MM.1S (cell line): ENCODE measurements at regions not wholly inside any gene's neighbourhood (a gene's known extent, or its start where the extent isn't known, plus 50 kb on each side); places are given as distances from the start of the nearest gene placed in this dataset.

Experiments
- DNase-seq: peaks from one replicate; pipeline ENCODE4 v3.0.0-alpha.2; 2015
- H2AFZ ChIP-seq: fragments of 300-600 bp; sonication (generic); 2 replicates; pipeline ENCODE4 v1.6.0; 2016; ENCODE audit warnings: antibody characterized with exemption, low read length
- H3F3A ChIP-seq: fragments of 300-600 bp; sonication (generic); 2 replicates; pipeline ENCODE4 v1.6.1; 2016; ENCODE audit warnings: mild to moderate bottlenecking, antibody characterized with exemption, low read length, moderate library complexity, mixed read lengths; ENCODE audit not compliant: insufficient read depth
- H3K27ac ChIP-seq: fragments of 300-600 bp; sonication (generic); 2 replicates; pipeline ENCODE4 v1.5.1; 2016; ENCODE audit warnings: mild to moderate bottlenecking, low read length
- H3K27me3 ChIP-seq: fragments of 300-600 bp; sonication (generic); replicated peaks from 2 replicates; pipeline ENCODE4 v1.6.0; 2016; ENCODE audit warnings: low read length; ENCODE audit not compliant: insufficient read depth
- H3K36me3 ChIP-seq: fragments of 300-600 bp; sonication (generic); replicated peaks from 2 replicates; pipeline ENCODE4 v1.6.1; 2016; ENCODE audit warnings: mild to moderate bottlenecking, low read length, mixed read lengths; ENCODE audit not compliant: insufficient read depth
- H3K4me1 ChIP-seq: fragments of 300-600 bp; sonication (generic); 2 replicates; pipeline ENCODE4 v1.6.1; 2016; ENCODE audit warnings: low read length, mixed read lengths
- H3K4me2 ChIP-seq: fragments of 300-600 bp; sonication (generic); 2 replicates; pipeline ENCODE4 v1.6.0; 2016; ENCODE audit warnings: low read depth, low read length
- H3K4me3 ChIP-seq: fragments of 300-600 bp; sonication (generic); 2 replicates; pipeline ENCODE4 v1.5.1; 2016; ENCODE audit warnings: low read length, mixed read lengths
- H3K79me2 ChIP-seq: fragments of 300-600 bp; sonication (generic); 2 replicates; pipeline ENCODE4 v1.6.1; 2016; ENCODE audit warnings: mixed run types, low read length, mixed read lengths
- H3K9ac ChIP-seq: fragments of 300-600 bp; sonication (generic); 2 replicates; pipeline ENCODE4 v1.6.1; 2016; ENCODE audit warnings: low read length, mixed read lengths
- H3K9me2 ChIP-seq: fragments of 300-600 bp; sonication (generic); replicated peaks from 2 replicates; pipeline ENCODE4 v1.6.1; 2016; ENCODE audit warnings: mild to moderate bottlenecking, low read length, mixed read lengths; ENCODE audit not compliant: insufficient read depth
- H3K9me3 ChIP-seq: fragments of 300-600 bp; sonication (generic); replicated peaks from 2 replicates; pipeline ENCODE4 v1.6.1; 2016; ENCODE audit warnings: mild to moderate bottlenecking, low read length, mixed read lengths; ENCODE audit not compliant: insufficient read depth
- H4K20me1 ChIP-seq: fragments of 300-600 bp; sonication (generic); 2 replicates; pipeline ENCODE4 v1.6.1; 2016; ENCODE audit warnings: mild to moderate bottlenecking, low read length, moderate library complexity, mixed read lengths; ENCODE audit not compliant: insufficient read depth
- EZH2 ChIP-seq: fragments of 300-600 bp; sonication (generic); optimal IDR thresholded peaks from 2 replicates; pipeline ENCODE3; 2017; ENCODE audit warnings: low read depth, mild to moderate bottlenecking, antibody characterized with exemption, low read length, mixed read lengths
- EZH2phosphoT487 ChIP-seq: fragments of 300-600 bp; sonication (generic); IDR thresholded peaks from 2 replicates; pipeline ENCODE4 v1.6.1; 2018; ENCODE audit warnings: antibody characterized with exemption, low read length
- TF ChIP-seq, protein P1 (sequence below): fragments of 300-600 bp; sonication (generic); IDR thresholded peaks from 2 replicates; pipeline ENCODE4 v1.5.1; 2016; ENCODE audit warnings: antibody characterized with exemption, low read length, mixed read lengths

DNA sequence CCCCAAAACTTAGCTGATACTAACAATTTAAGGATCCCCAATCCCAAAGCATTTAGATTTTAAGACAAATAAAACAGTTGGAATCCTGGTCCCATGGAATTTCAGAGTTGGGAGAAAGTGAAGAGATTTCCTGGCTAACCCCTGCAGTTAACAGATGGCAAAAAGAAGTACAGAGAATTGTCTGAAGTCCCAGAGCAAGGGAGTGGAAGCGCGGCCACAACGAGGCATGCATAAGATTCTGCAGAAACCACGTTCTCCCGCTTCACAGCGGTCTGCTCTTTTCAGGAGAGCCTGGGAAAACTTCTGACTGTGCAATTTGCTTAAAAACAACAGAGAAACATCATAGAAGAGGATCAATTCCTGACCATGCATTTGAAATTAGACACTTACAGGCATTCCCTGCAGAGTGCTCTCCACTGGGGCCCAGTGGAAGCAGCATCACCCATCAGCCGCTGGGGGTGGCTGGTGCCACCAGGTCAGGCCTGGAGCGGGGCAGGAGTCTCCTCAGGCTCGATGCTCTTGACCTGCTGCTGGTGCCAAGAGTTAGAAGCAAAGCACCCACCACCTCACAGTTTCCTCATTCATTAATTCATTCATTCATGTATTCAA, 226.7 kb upstream of the POU3F1 start:
- Histone ChIP-seq H4K20me1 (no peaks in the 10 kb centered on the region), H3K9me3 (no peaks in the 10 kb centered on the region), H3K27me3 (no peaks in the 10 kb centered on the region), H3K4me1 (no peaks in the 10 kb centered on the region), H3F3A (no peaks in the 10 kb centered on the region), H3K4me3 (no peak overlapping the region), H2AFZ (no peak overlapping the region), H3K27ac (no peak overlapping the region), H3K9ac (no peak overlapping the region), H3K36me3 (no peaks in the 10 kb centered on the region), H3K9me2 (no peaks in the 10 kb centered on the region), H3K4me2 (no peak overlapping the region), H3K79me2 (no peaks in the 10 kb centered on the region)
- TF ChIP-seq EZH2phosphoT487 = no peak
- no peak for TF ChIP-seq EZH2
- TF ChIP-seq, protein P1, sequence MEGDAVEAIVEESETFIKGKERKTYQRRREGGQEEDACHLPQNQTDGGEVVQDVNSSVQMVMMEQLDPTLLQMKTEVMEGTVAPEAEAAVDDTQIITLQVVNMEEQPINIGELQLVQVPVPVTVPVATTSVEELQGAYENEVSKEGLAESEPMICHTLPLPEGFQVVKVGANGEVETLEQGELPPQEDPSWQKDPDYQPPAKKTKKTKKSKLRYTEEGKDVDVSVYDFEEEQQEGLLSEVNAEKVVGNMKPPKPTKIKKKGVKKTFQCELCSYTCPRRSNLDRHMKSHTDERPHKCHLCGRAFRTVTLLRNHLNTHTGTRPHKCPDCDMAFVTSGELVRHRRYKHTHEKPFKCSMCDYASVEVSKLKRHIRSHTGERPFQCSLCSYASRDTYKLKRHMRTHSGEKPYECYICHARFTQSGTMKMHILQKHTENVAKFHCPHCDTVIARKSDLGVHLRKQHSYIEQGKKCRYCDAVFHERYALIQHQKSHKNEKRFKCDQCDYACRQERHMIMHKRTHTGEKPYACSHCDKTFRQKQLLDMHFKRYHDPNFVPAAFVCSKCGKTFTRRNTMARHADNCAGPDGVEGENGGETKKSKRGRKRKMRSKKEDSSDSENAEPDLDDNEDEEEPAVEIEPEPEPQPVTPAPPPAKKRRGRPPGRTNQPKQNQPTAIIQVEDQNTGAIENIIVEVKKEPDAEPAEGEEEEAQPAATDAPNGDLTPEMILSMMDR = no peak
- DNase-seq = no peak

DNA sequence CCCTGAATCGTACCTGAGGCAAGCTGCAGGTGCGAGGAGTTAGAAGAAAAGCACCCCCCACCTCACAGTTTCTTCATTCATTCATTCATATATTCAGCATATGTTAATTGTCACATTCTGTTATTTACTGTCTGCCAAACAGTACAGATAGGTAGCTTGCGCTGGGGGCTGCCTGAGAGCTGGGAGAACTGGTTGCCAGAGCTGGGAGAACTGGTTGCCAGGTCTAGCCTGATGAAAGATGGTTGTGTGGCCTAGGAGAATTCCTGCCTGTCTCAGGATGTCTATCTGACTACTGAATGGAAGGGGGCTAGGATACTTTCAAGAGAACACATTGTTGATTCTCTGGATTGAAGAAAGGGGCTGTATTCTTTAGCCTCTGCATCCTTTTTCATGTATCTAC, 225.9 kb upstream of the POU3F1 start:
- H3F3A ChIP-seq = no peaks in the 10 kb centered on the region
- H3K4me1 ChIP-seq = no peaks in the 10 kb centered on the region
- no peaks in the 10 kb centered on the region for H3K36me3 ChIP-seq
- no peak overlapping the region for H3K4me3 ChIP-seq
- no peak overlapping the region for H3K9ac ChIP-seq
- no peaks in the 10 kb centered on the region for H3K9me2 ChIP-seq
- no peaks in the 10 kb centered on the region for H3K9me3 ChIP-seq
- H3K27me3 ChIP-seq = no peaks in the 10 kb centered on the region
- H3K79me2 ChIP-seq = no peaks in the 10 kb centered on the region
- TF ChIP-seq EZH2 (no peak), EZH2phosphoT487 (no peak)
- H3K27ac ChIP-seq = no peak overlapping the region
- no peak overlapping the region for H2AFZ ChIP-seq
- no peaks in the 10 kb centered on the region for H4K20me1 ChIP-seq
- H3K4me2 ChIP-seq = no peak overlapping the region
- no peak for DNase-seq

DNA sequence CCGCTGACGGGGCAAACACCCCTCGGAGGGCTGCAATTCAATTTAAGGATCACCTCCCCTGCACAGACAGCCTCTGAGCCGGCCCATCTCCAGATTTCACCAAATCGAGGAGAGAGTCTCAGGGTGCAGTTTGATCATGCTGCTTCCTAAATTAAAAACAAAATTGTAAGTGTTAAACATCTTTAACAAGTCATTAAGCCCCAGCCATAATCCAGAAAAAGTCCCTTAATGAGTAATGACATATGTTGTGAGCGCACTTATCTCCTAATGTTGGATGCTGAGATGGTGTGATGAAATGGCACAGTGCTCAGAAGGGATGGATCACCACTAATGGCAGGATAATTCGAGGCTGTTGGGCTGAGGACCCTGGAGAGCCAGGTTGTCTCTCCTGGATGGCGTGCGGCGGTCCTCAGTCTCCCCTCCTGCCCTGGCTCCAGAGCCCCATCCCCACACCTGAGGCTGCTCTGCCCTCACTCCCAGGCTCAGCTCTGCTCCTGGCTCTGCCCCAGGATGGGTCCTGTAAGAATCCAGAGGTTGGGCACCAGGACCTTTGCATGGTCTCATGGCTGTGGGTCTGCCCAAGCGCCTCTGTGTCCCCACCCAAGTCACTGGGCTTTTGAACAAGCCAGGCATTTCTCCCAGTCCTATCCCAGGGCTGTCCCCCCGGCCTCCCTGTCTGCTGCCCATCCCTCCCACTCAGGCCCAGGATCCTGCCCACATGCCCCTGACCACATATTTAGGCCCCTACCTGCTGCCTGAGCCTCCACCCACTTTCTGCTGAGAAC, 224.4 kb upstream of the POU3F1 start:
- no peak overlapping the region for H3K4me2 ChIP-seq
- no peak overlapping the region for H3K9ac ChIP-seq
- TF ChIP-seq, protein P1 = no peak
- TF ChIP-seq EZH2 (no peak), EZH2phosphoT487 (no peak)
- no peaks in the 10 kb centered on the region for H3K79me2 ChIP-seq
- no peak for DNase-seq
- no peaks in the 10 kb centered on the region for H3K9me2 ChIP-seq
- H3K36me3 ChIP-seq = no peaks in the 10 kb centered on the region
- H3K9me3 ChIP-seq = no peaks in the 10 kb centered on the region
- H3K27ac ChIP-seq = no peak overlapping the region
- no peaks in the 10 kb centered on the region for H3K4me1 ChIP-seq
- H4K20me1 ChIP-seq = no peaks in the 10 kb centered on the region
- no peak overlapping the region for H3K4me3 ChIP-seq
- no peaks in the 10 kb centered on the region for H3F3A ChIP-seq
- no peak overlapping the region for H2AFZ ChIP-seq
- H3K27me3 ChIP-seq = no peaks in the 10 kb centered on the region
